Muscle of back (tissue), 3 donors: ENCODE measurements at regions not wholly inside any gene's neighbourhood (a gene's known extent, or its start where the extent isn't known, plus 50 kb on each side); places are given as distances from the start of the nearest gene placed in this dataset.

Experiments used
- DNase-seq, 3 donors: peaks; one replicate each; pipeline versions ENCODE4 v3.0.0 to v3.0.0-alpha.2; 2013

DNA sequence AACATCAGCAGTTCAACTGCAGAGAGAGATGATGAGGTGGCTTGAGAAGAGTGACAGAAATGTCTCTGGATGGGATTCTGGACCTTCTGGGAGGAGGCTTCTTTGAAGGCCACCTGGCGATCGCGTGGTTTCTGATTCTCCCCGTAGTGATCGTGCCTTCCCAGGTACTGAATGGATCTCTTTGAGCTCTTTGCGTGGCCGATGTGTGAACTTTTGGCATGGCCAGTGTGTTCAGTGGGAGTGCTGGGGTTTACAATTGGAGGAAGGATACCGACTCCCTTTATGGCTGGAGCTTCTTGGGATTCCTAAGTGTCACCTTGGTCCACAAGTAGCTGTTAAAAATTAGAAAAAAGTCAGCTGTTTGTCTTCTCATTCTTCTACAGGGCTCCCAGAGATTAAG lies 374.7 kb downstream of the C12orf75 start:
- DNase-seq = no peak

DNA sequence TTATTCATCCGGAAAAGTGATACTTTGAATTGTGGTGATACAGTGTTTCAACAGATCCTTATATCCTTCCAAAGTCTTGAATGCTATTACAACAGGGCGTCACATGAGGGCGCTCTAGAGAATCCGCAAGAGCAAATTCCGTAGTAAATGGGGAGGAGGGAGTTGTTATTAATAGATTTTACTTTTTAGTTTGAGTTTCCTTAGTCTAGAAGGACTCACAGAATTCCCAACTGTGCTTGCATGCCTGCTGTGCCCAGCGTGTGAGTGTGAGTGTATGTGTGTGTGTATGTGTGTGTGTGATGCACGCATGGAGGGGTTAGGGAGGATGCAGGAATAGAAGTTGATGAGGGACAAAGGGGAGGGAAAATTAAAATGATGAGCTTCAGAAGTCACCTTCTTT lies 375.3 kb downstream of the C12orf75 start:
- peak; percentile 46 to 80 (median 67) for DNase-seq

DNA sequence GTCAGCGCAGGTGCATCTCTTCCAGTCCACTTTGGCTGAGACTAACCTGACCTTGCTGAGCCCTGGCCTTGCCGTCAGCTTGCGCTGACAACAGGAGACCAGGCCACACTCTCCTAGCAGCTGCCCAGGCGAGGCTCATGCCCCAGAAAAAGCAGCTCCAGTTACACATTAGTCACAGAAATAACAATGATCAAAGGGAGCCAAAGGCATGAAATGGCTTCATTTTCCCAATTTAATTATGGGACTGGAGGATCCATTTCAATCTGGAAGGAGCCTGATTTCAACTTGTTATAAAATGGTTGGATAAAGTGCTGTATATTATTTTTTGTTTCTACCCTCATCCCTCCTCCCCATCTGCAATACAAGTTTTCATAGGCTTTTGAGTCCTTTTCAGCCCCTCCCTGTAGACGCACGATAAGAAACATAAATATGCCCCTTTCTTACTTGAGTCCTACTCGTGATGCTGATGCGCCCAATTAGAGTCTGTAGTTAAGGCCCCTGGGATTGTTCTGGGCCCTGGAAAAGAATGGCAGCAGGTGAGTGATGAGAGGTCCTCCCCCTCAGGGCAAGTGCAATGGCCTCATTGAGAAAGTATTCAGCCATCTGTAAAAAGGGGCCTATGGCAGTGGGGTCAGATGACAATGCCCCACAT lies 376.0 kb downstream of the C12orf75 start:
- peak in 2 of 3 donors; percentile 54 to 58 for DNase-seq

DNA sequence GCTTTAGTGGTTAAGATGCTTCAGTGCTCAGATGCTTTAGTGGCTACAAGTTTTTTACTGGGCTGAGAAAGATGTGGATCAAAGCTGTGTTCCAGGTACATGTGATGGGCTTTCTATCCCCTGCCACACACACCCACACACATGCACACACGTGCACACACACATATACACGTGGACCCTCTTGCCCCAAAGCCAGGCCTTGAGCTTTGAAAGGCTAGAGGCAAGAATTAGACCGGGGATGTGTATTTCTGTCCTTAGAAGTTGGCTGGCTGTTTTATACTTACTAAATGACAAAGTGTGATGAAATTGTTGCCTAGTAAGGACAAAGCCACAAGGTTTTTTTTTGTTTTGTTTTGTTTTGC lies 376.5 kb downstream of the C12orf75 start:
- DNase-seq = no peak

DNA sequence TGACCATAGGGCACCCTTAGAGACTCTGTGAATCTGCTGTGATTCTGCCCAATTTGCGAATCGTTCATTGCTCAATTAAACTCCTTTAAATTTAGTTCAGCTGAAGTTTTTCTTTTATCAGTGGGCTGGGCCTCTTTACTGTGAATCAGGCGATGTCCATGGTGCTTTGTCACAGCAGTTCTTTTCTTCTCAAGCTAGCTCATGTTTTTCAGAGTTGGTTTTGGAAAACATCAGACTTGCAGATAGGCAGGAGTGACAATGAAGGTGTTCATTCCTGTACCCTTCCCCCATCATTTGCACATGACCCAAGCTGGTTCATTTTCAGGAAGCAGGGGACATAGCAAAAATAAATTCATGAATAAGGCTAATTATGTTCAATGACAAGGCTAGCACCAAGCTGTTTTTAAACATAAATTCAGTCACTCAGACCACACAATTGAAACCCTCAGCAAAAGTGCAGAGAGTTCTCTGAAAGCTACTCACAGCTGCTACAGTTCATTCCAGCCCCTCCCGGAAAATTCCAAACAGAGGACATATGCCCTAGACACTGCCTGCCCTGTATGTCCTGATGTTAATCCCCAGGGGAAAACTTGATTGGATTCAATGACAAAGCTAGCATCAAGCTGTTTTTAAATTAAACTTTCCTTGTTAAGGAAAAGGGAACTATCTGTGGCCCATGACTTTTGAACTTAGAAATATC lies 383.3 kb downstream of the C12orf75 start:
- peak in 2 of 3 donors; percentile 43 to 48 for DNase-seq

DNA sequence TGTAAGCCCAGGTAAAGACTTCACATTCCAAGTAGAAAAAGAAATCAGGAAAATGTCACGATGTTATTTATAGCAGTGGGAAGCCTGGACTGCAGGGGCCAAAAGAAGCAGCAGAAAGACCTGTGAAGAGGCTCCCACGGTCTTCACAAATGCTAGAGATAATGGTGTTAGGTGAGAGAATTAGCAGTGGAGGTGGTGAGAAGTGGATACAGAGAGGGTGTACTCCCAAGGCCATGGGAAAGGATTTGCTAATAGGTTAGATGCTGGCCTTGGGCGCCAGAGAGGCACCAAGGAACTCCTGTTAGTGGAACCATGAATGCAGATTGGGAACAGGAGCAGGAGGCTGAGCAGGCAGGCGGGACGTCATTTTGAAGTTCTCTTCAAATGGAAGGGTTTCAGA lies 386.1 kb downstream of the C12orf75 start:
- no peak for DNase-seq

DNA sequence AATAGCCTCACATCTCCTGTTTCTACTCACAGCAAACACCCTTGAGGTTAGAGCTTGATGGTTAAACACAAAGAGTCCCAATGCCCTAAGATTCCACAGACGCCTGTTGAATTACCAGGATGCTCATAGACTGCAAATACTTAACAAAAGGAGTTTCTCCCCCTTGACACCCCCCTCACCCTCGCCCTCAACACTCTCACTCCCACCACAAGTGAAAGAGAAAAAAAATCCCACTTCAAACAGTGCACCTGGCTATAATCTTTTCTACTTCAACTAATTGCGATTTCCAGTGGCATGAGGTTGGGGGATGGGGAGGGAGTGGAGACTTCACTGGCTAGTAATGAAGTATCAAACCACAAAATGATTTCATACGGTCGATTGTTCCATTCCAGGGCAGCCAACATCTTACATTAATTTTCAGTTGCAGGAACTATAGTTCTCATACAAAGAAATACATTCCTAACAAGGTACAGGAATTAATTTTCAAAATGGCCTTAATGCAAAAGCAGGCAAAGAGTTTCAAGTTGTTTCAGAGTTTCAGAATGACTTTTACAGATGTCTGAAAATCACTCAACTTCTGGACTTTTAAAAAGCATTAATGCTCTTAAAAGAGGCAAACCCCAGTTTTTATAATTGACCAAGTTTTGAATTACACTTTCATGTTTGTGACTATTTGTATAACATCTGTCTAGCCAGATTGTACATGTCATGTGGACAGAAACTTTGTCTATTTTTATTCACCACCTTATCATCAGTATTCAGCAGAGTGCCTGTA lies 390.7 kb downstream of the C12orf75 start:
- DNase-seq = peak in 1 of 3 donors; percentile 39

DNA sequence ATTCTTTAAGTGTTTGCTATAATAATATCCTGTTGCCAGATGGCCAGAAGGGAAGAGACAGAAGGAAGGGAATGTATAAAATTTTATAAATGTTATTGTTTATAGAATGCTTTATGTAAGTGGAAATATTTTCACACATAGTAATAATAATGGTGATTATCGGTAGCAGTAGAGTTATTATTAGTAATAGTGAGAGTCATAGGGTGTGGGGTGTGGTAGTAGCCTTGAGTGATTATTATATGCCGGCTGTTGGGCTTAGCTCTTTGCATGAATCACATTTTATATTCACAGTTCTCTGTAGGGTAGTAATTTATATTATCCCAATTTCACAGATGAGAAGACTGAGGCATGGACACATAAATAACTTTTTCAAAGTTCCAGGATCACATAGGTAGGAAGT lies 391.4 kb downstream of the C12orf75 start:
- DNase-seq = no peak

DNA sequence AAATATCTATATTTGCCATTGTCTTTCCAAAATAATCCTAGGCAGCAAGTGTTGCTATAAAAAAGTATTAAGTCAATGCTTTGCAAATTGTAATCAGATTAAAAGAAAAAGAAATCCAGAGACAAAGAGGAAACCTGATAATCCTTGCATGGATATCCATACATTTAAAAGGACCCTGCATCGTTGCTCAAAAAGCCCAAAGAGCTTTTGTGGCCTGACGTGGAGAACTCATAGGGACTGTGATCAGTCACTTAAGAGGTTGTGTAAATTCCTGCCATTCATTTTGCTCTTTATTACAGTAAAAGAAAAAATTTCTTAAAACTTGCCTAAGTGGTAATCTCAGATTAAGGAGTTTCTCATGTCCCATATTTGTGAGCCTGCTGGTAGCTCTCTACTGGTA lies 392.6 kb downstream of the C12orf75 start:
- no peak for DNase-seq

DNA sequence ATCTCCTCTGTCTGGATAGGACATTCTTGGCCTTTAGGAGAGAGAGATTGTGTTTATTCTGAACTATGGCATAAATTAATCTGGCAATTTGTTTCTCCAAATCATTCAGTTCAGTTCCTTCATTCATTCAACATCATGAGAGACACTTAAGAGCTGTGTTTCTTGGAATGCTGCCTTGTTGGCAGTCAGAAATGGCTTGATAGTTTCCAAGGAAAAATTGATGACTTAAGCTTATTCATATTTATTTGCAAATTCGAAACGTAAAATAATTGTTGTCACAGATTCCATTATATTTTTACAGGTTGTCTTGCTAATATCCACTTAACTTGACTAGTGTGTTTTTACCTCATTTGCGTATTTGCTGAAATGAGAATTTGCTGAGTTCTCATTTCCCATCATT lies 393.0 kb downstream of the C12orf75 start:
- no peak for DNase-seq

DNA sequence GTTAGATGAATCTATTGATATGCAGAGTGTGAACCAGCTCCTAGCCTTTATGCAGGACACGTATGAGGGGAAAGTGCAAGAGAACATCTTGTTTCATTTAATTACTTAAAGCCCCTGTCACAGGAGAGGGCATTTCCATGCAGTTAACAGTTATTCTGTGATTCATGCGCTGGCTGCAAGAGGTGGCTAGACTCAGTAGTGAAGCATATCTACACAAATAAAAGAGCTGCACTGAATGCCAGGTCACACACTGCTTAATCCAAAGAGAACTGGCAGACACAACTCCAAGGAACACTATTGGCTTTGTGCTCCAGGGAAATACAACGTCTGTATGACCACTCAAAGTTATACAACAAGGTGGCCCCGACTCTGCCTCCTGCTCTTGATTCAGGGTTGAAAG lies 394.1 kb downstream of the C12orf75 start:
- no peak for DNase-seq

DNA sequence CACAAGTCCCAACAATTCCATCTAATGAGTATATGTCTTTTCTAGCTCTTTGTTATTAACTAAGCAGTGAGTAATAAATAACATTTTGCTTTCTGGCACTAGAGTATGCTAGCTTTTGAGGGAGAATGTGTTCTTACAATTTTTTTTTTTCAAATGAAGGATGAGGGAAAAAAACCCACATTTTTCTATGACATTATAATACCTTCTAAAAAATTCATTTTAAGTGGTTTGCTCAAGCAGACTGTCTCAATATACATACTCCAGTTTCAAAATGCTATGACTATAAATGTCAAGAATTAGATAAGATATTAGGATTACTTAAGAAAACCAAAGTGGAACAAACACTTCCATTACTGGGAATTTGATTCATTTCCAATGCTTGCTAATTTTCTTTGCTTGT lies 394.6 kb downstream of the C12orf75 start:
- no peak for DNase-seq

DNA sequence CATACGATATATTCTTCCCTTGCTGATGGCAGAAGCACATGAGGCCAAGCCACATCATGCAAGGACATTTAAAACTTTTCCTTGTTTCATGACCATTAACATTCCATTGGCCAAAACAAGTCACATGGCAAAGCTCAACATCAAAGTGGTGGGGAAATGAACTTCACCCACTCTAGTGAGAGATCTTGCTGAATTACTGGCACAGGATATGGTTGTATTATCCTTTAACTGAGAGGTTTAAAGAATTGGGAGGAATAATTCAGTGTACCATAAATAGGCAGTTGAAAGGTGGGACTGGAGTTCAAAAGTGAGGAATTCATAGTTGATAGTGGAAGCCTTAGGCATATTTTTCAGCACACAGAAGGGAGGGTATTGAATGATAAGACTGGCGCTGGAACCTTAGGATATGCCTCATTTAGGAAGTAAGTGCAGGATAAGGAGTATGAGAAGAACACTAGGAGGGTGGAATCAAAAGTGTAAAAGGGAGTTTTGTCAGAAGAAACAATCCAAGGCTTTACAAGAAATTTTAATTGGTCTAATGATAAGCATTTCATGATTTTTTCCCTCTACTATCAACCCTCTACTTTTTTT lies 398.8 kb downstream of the C12orf75 start:
- DNase-seq = no peak

DNA sequence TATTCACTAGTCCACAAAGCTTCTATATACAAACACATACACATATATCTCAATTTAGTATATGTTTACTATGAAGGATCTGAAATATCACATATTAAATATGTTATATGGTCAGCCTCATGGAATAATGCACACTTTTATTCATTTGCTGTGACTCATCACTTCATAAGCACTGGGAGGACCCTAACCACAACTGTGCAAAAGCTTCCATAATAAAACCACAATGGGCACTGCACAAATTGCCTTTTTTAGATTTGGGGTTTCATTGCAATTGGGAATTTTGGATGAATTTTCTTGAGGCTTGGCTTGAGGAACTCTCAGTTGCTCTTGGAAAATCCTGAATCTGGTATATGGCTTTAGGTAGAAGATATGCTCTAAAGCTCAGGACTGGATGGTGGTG lies 399.4 kb downstream of the C12orf75 start:
- DNase-seq = no peak

DNA sequence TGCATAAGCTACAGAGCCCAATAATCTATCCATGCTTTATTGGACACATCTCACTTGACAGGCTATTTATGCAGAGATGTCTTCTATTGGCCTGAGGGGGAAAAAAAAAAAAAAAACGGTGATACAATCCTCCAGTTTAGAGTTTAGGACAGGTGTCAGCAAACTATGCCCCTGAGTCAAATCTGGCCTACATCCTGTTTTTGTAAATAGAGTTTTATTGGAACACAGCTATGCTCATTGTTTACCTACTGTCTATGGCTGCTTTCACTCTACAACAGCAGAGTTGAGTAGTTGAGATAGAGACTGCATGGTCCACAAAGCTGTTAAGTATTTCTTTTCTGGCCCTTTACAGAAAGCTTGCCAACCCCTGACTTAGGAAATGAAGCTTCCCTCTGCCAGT lies 403.1 kb downstream of the C12orf75 start:
- DNase-seq = no peak

DNA sequence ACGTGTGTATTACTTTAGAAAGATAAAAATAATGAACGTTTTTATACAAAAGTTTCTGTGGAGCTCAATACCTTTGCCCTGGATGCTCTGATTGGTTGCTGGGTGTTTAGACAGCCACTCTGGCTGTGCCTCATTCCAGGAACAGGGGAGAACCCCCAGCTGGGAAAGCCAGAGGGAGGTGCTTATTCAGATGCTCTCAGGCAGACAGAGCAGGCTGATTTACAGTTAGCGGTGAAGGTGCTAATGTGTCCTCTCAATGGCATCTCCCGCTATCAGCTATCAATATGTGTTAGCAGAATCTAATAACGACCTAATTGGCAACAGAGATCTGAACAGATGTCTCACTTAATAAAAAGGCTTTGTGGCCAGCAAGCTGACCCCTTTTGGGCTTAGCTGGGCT lies 402.3 kb downstream of the NUAK1 start:
- no peak for DNase-seq

DNA sequence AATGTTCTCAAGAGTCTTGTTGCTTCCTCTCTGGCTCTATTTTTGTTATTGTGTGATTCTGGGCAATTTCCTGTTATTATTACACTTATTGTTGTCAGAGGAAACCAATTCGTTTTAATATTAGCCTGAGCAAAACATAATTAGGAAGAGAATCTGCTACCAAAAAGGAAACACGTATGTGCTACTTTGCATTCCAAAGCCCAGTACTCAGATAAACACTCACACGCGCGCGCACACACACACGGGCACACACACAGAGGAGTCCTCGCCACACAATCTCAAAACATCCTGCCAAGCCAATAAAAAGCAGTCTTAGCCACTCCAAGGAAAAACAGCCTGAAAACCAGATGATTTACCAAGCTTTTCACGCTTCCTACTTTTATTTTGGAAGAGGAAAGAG lies 400.7 kb downstream of the NUAK1 start:
- DNase-seq = no peak

DNA sequence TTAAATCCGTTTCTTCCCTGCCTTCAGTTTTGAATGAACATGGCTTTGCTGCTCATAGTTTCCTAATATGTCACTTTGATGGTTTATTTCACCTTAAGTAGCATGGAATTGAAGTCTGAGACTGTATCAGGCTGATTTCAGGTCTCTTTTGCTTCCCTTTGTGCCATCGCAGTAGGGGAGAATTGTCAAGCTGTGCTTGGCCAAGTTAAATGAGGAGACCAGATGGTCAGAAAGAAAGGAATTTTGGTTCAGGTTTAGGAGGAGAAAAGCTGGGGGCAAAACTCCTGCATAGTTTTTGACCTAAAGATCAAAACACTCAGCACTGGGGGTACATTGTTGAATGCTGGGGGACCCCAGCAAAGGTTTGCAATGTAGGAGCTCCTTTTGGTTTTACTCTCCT lies 398.4 kb downstream of the NUAK1 start:
- no peak for DNase-seq

DNA sequence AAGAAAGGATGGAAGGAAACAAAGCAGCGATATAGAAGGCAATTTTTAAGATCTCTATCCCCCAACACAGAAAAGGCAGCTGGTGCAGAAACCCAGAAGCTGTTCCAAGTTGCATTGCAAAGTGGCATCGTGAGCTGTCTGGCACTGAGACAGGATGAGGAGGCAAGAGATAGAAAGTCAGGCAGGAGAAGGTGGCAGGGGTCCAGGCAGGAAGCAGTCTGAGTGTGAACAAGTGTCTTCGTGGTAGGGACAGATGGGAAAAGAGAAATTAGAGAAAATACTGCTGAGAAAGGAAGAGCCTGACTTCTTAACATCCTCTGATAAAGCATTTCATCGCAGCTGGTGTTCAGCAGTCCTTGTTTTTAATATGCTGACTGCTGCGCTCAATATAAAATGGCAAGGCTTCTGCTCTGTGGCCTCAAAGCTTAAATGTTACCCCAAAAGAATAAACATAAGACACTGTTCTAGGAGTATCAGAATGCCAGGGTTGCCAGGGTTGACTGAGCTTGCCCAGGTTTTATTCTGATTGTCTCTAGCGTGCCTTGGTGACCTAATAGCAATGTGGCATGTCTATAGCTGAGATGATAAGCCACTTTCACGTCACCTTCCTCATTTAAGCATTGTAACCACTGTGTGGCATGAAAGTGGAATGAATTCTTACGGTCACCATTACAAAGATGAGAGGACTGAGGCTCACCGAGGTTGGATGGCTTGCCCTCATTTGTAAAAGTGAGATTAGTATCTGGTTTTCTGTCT lies 397.6 kb downstream of the NUAK1 start:
- peak; percentile 51 to 78 (median 69) for DNase-seq

DNA sequence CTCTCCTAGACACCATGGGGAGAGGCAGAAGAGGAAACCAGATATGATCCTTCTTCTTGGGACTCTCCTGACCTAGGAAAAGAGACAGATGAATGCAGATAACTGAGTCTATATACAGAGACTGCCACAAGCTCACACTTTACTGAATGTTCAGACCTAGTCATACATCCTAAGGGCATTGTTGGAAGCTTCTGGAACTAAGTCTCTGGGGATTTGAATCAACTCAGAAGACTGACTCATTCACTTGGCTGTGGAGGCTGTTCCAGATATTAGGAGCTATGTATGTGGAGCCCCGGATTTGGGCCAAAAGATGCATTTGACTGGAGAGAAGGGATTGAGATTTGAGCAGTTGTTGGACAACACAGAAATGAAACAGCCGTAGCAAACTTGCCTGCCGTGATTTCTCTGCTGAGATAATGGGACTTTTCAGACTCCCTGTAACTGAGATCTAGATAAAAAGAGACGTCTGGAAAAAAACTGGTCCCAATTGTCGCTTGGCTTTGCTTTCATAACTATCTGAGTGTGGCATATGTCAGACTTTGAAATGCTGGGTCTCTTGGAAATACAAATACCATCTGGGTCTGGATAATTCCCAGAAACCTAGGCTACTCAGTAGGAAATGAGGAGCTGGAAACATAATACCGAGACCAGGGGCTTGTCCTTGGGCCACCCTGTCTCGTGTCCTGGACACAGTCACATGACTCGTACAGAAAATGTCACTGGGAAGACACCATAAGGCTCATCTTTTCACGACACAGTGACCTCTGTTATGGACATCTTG lies 396.8 kb downstream of the NUAK1 start:
- DNase-seq = peak; percentile 66 to 91 (median 87)

DNA sequence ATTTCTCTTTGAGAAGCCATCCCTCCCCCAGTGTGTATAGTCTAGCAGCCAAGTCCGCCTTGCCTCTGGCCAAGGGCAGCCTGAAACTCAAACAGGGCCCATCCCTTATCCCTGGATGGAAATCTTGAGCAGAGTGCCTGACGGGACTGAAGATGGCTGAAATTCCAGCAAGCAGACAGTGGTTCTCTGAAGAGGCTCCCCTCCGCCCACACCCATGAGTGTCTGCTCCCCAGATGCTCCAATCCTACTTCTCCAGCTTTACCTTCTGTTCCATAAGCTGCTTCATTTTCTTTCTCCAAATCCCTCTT lies 396.2 kb downstream of the NUAK1 start:
- DNase-seq = peak in 1 of 3 donors; percentile 66
